H9 (cell line): ENCODE measurements at regions not wholly inside any gene's neighbourhood (a gene's known extent, or its start where the extent isn't known, plus 50 kb on each side); places are given as distances from the start of the nearest gene placed in this dataset.

Source experiments
- DNase-seq: peaks from one replicate; pipeline ENCODE4 v3.0.0-alpha.2; 2017
- H2AFZ ChIP-seq: one replicate; pipeline ENCODE4 v1.6.1; 2013; ENCODE audit warnings: mild to moderate bottlenecking, low read length, control low read depth, moderate library complexity
- H2AK5ac ChIP-seq: 2 replicates; pipeline ENCODE4 v1.6.1; 2013; ENCODE audit warnings: low read length, control low read depth, mixed read lengths; ENCODE audit not compliant: insufficient read length
- H2BK120ac ChIP-seq: one replicate; pipeline ENCODE4 v1.6.1; 2013; ENCODE audit warnings: low read depth, mild to moderate bottlenecking, low read length, control low read depth, inconsistent platforms; ENCODE audit not compliant: poor library complexity, severe bottlenecking
- H2BK12ac ChIP-seq: 2 replicates; pipeline ENCODE4 v1.6.1; 2013; ENCODE audit warnings: low read length, control low read depth, mixed read lengths, low read depth; ENCODE audit not compliant: insufficient read length
- H2BK15ac ChIP-seq: 2 replicates; pipeline ENCODE4 v1.6.1; 2013; ENCODE audit warnings: low read depth, low read length, control low read depth
- H2BK20ac ChIP-seq: one replicate; pipeline ENCODE4 v1.6.1; 2013; ENCODE audit warnings: low read depth, mild to moderate bottlenecking, low read length, control low read depth, inconsistent platforms; ENCODE audit not compliant: poor library complexity, severe bottlenecking
- H2BK5ac ChIP-seq: 2 replicates; pipeline ENCODE4 v1.6.1; 2013; ENCODE audit warnings: low read length, control low read depth, mixed read lengths; ENCODE audit not compliant: insufficient read length
- H3K14ac ChIP-seq: 2 replicates; pipeline ENCODE4 v1.6.1; 2013; ENCODE audit warnings: low read length, control low read depth; ENCODE audit not compliant: insufficient read depth
- H3K18ac ChIP-seq: 2 replicates; pipeline ENCODE4 v1.6.1; 2013; ENCODE audit warnings: low read depth, mild to moderate bottlenecking, mixed read lengths, low read length, control low read depth; ENCODE audit not compliant: insufficient read length
- H3K23ac ChIP-seq: 2 replicates; pipeline ENCODE4 v1.6.1; 2013; ENCODE audit warnings: low read length, control low read depth, mixed read lengths, low read depth; ENCODE audit not compliant: insufficient read length
- H3K23me2 ChIP-seq: 2 replicates; pipeline ENCODE4 v1.6.1; 2013; ENCODE audit warnings: low read depth, mild to moderate bottlenecking, mixed read lengths, low read length, control low read depth; ENCODE audit not compliant: insufficient read length, poor library complexity, severe bottlenecking
- H3K27ac ChIP-seq: 2 replicates; pipeline ENCODE4 v1.5.1; 2013; ENCODE audit warnings: low read length, control low read depth, mixed read lengths, low read depth; ENCODE audit not compliant: insufficient read length
- H3K27me3 ChIP-seq: 2 replicates; pipeline ENCODE4 v1.6.1; 2013; ENCODE audit warnings: low read length, control low read depth, inconsistent platforms; ENCODE audit not compliant: insufficient read depth
- H3K4ac ChIP-seq: 2 replicates; pipeline ENCODE4 v1.6.1; 2013; ENCODE audit warnings: low read depth, mild to moderate bottlenecking, control low read depth, inconsistent platforms, low read length, moderate library complexity
- H3K4me1 ChIP-seq: 2 replicates; pipeline ENCODE4 v1.6.1; 2013; ENCODE audit warnings: low read length, control low read depth, inconsistent platforms; ENCODE audit not compliant: insufficient read depth
- H3K4me2 ChIP-seq: 2 replicates; pipeline ENCODE4 v1.6.1; 2013; ENCODE audit warnings: low read length, control low read depth, mixed read lengths; ENCODE audit not compliant: insufficient read length, insufficient read depth
- H3K56ac ChIP-seq: 2 replicates; pipeline ENCODE4 v1.6.1; 2013; ENCODE audit warnings: low read depth, mild to moderate bottlenecking, mixed read lengths, low read length, control low read depth; ENCODE audit not compliant: insufficient read length
- H3K79me1 ChIP-seq: 2 replicates; pipeline ENCODE4 v1.6.1; 2013; ENCODE audit warnings: low read depth, mild to moderate bottlenecking, moderate library complexity, low read length, control low read depth, inconsistent platforms; ENCODE audit not compliant: insufficient read depth, poor library complexity, severe bottlenecking
- H3K79me2 ChIP-seq: 2 replicates; pipeline ENCODE4 v1.6.1; 2013; ENCODE audit warnings: low read length, control low read depth, inconsistent platforms; ENCODE audit not compliant: insufficient read depth
- H3K9ac ChIP-seq: 2 replicates; pipeline ENCODE4 v1.6.1; 2013; ENCODE audit warnings: low read length, control low read depth, mixed read lengths; ENCODE audit not compliant: insufficient read length; ENCODE audit errors: extremely low read depth
- H3K9me3 ChIP-seq: one replicate; pipeline ENCODE4 v1.6.1; 2013; ENCODE audit warnings: low read depth, low read length, inconsistent platforms; ENCODE audit not compliant: control insufficient read depth
- H3T11ph ChIP-seq: one replicate; pipeline ENCODE4 v1.6.1; 2013; ENCODE audit warnings: mild to moderate bottlenecking, low read length, control low read depth, inconsistent platforms
- H4K20me1 ChIP-seq: one replicate; pipeline ENCODE4 v1.6.1; 2013; ENCODE audit not compliant: control insufficient read depth, insufficient read length, insufficient read depth
- H4K5ac ChIP-seq: 2 replicates; pipeline ENCODE4 v1.6.1; 2013; ENCODE audit warnings: low read depth, mild to moderate bottlenecking, mixed read lengths, low read length, control low read depth; ENCODE audit not compliant: insufficient read length
- H4K8ac ChIP-seq: replicated peaks from 2 replicates; pipeline ENCODE4 v1.6.1; 2013; ENCODE audit warnings: low read length, control low read depth, mixed read lengths, low read depth; ENCODE audit not compliant: insufficient read length
- H4K91ac ChIP-seq: 2 replicates; pipeline ENCODE4 v1.6.1; 2013; ENCODE audit warnings: low read depth, mild to moderate bottlenecking, moderate library complexity, mixed read lengths, low read length, control low read depth; ENCODE audit not compliant: insufficient read length
- H3K27ac Mint-ChIP-seq, 3 experiments: 2 replicates in 2 of 3; 3 replicates in 1 of 3; pipeline ENCODE4 v1.8.0; 2020 to 2021; ENCODE audit warnings: mixed read lengths in 3 of 3, mild to moderate bottlenecking in 1 of 3, moderate library complexity in 1 of 3
- H3K27me3 Mint-ChIP-seq: 2 replicates; pipeline ENCODE4 v1.8.0; 2021; ENCODE audit warnings: low read depth, mild to moderate bottlenecking, moderate library complexity, mixed read lengths
- H3K36me3 Mint-ChIP-seq, 3 experiments: 2 replicates in 2 of 3; 3 replicates in 1 of 3; pipeline ENCODE4 v1.8.0; 2020 to 2021; ENCODE audit warnings: low read depth in 3 of 3, mixed read lengths in 3 of 3; ENCODE audit not compliant: insufficient read depth in 1 of 3
- H3K4me1 Mint-ChIP-seq, 2 experiments: 2 replicates each; pipeline ENCODE4 v1.8.0; 2020; ENCODE audit warnings: mixed read lengths in 2 of 2
- H3K4me3 Mint-ChIP-seq, 2 experiments: 2 replicates in 1 of 2; 3 replicates in 1 of 2; pipeline ENCODE4 v1.8.0; 2020 to 2021; ENCODE audit warnings: mild to moderate bottlenecking in 2 of 2, mixed read lengths in 2 of 2, moderate library complexity in 1 of 2
- H3K9me3 Mint-ChIP-seq, 2 experiments: 2 replicates in 1 of 2; 3 replicates in 1 of 2; pipeline ENCODE4 v1.8.0; 2020; ENCODE audit warnings: mild to moderate bottlenecking in 2 of 2, mixed read lengths in 2 of 2, moderate library complexity in 1 of 2
- WGBS: extraction: QIAGEN DNeasy Blood & Tissue Kit; methylation state at CpG from one replicate; pipeline ENCODE4 v1.1.7; 2013; ENCODE audit warnings: missing lambda C conversion rate, low lambda C conversion rate, mixed read lengths; ENCODE audit not compliant: insufficient read length; ENCODE audit errors: extremely low coverage; 5-methylcytosine and 5-hydroxymethylcytosine counted together
- TF ChIP-seq, protein P1 (sequence below): fragments of 200-600 bp; sonication (generic); conservative IDR thresholded peaks from 3 replicates; pipeline ENCODE4 v1.8.0; 2021; ENCODE audit warnings: antibody characterized with exemption, mild to moderate bottlenecking

DNA sequence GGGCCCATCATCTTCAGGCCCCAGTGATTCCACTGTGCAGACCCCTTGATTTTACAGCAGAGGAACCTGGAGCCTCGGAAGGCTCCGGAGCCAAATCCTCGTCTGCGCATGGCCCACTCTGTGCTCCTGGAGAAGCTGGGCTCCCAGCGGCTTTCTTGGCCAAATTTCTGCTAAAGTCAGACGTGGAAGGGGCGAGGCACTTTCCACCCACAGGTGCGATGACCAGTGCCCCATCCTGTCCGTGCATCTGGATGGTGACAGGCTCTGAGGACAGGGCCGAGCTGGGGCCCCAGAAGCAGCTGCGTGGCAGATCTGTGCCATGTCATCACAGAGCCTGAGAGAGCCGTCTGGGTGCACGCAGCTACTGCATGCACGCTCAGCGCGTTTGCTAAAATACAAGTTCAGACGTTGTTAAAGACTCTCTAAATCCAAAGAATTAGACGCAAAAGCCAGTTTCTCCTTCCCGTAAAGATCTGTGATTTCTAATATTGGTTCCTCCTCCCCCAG lies 57.2 kb downstream of the JAKMIP3 start:
- Histone ChIP-seq H3K9me3 (no peaks in the 10 kb centered on the region), H4K20me1 (no peaks in the 10 kb centered on the region), H3K9ac (no peak overlapping the region), H3K14ac (no peak overlapping the region; the same call in 1 of the 2 replicates), H3K79me2 (no peaks in the 10 kb centered on the region), H3K4me1 (no peaks in the 10 kb centered on the region), H3K23ac (no peak overlapping the region), H2AFZ (no peak overlapping the region), H3K56ac (no peak overlapping the region), H3K27me3 (no peaks in the 10 kb centered on the region), H2BK15ac (no peak overlapping the region), H4K91ac (no peak overlapping the region), H2BK120ac (no peak overlapping the region), H2BK20ac (no peak overlapping the region), H2AK5ac (no peak overlapping the region), H3K4ac (no peak overlapping the region), H2BK5ac (no peak overlapping the region), H3K23me2 (no peaks in the 10 kb centered on the region), H3K4me2 (no peak overlapping the region), H3T11ph (no peak overlapping the region), H3K27ac (no peak overlapping the region), H2BK12ac (no peak overlapping the region), H3K18ac (no peak overlapping the region), H4K8ac (no peak overlapping the region), H3K79me1 (no peaks in the 10 kb centered on the region), H4K5ac (no peak overlapping the region)
- DNase-seq, result no peak
- Mint-ChIP-seq H3K4me1 (peaks cover 7 to 11% of the 10 kb centered on the region in 2 experiments), H3K4me3 (no peak overlapping the region), H3K27me3 (peaks cover 5% of the 10 kb centered on the region; the same call in 1 of the 2 replicates), H3K27ac (no peak overlapping the region; a peak in 1 of 7 replicates), H3K36me3 (no peaks in the 10 kb centered on the region), H3K9me3 (no peaks in the 10 kb centered on the region; a peak in 1 of 5 replicates)
- no CpG with 5 or more reads among the region's 19 CpGs for WGBS
- TF ChIP-seq, protein P1, sequence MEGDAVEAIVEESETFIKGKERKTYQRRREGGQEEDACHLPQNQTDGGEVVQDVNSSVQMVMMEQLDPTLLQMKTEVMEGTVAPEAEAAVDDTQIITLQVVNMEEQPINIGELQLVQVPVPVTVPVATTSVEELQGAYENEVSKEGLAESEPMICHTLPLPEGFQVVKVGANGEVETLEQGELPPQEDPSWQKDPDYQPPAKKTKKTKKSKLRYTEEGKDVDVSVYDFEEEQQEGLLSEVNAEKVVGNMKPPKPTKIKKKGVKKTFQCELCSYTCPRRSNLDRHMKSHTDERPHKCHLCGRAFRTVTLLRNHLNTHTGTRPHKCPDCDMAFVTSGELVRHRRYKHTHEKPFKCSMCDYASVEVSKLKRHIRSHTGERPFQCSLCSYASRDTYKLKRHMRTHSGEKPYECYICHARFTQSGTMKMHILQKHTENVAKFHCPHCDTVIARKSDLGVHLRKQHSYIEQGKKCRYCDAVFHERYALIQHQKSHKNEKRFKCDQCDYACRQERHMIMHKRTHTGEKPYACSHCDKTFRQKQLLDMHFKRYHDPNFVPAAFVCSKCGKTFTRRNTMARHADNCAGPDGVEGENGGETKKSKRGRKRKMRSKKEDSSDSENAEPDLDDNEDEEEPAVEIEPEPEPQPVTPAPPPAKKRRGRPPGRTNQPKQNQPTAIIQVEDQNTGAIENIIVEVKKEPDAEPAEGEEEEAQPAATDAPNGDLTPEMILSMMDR, result no peak
